ENCODE measurements at regions not wholly inside any gene's neighbourhood (a gene's known extent, or its start where the extent isn't known, plus 50 kb on each side); places are given as distances from the start of the nearest gene placed in this dataset.

- TF ChIP-seq POLR2A (IDR thresholded peaks at IDR 0.05; ENCODE audit: low read length) (no peak), GATA1 (IDR thresholded peaks at IDR 0.05; ENCODE audit: low read depth, low read length) (no peak)
These were observed 1042.2 kb downstream of the BCL11B start for GRCh38 chr14:98229656-98230366.

Measured in erythroblast (primary cell).